CD14-positive monocyte (primary cell): ENCODE measurements at regions not wholly inside any gene's neighbourhood (a gene's known extent, or its start where the extent isn't known, plus 50 kb on each side); places are given as distances from the start of the nearest gene placed in this dataset.
A peak's percentile ranks its signal among the peaks of the same experiment; 100 is the strongest.

ENCODE experiments used
- DNase-seq, 3 donors: peaks; one replicate each; pipeline ENCODE4 v3.0.0-alpha.2; 2011 to 2022
- H2AFZ ChIP-seq: 2 replicates; pipeline ENCODE4 v1.6.0; 2012; ENCODE audit warnings: mild to moderate bottlenecking, low read depth, low read length, inconsistent platforms; ENCODE audit not compliant: insufficient read depth, poor library complexity, severe bottlenecking
- H3K27ac ChIP-seq, 2 donors: 1 replicate in 1 of 2; 2 replicates in 1 of 2; pipeline ENCODE4 v1.5.1; 2012 to 2013; ENCODE audit warnings: low read length in 2 of 2, control low read depth in 1 of 2, inconsistent platforms in 1 of 2, low read depth in 1 of 2, mild to moderate bottlenecking in 1 of 2
- H3K27me3 ChIP-seq, 2 donors: one replicate each; pipeline versions ENCODE4 v1.6.0 to v1.6.1; 2011 to 2013; ENCODE audit warnings: low read length in 2 of 2; ENCODE audit not compliant: control insufficient read depth in 2 of 2, insufficient read depth in 2 of 2
- H3K36me3 ChIP-seq, 2 donors: replicated peaks in 1 of 2; 1 replicate in 1 of 2; 2 replicates in 1 of 2; pipeline versions ENCODE4 v1.5.1 to v1.6.1; 2012 to 2013; ENCODE audit warnings: low read length in 2 of 2, control low read depth in 1 of 2, inconsistent platforms in 1 of 2, mild to moderate bottlenecking in 1 of 2; ENCODE audit not compliant: insufficient read depth in 2 of 2, control insufficient read depth in 1 of 2
- H3K4me1 ChIP-seq, 2 donors: 1 replicate in 1 of 2; 2 replicates in 1 of 2; pipeline versions ENCODE4 v1.5.1 to v1.6.1; 2012 to 2013; ENCODE audit warnings: low read length in 2 of 2, control low read depth in 1 of 2, inconsistent platforms in 1 of 2, mild to moderate bottlenecking in 1 of 2, moderate library complexity in 1 of 2; ENCODE audit not compliant: insufficient read depth in 2 of 2, control insufficient read depth in 1 of 2
- H3K4me2 ChIP-seq: replicated peaks from 2 replicates; pipeline ENCODE3; 2012; ENCODE audit warnings: low read length, moderate library complexity, mild to moderate bottlenecking; ENCODE audit not compliant: poor library complexity, severe bottlenecking; ENCODE audit errors: extremely low read depth
- H3K4me3 ChIP-seq, 3 experiments: fragments of 200-600 bp in 1 of 3; sonication (generic) in 1 of 3; replicated peaks in 1 of 3; 1 replicate in 2 of 3; 2 replicates in 1 of 3; pipeline ENCODE4 v1.5.1; 2011 to 2013; ENCODE audit warnings: low read length in 3 of 3, mild to moderate bottlenecking in 3 of 3, control low read depth in 2 of 3, low read depth in 2 of 3, inconsistent platforms in 1 of 3, moderate library complexity in 1 of 3
- H3K79me2 ChIP-seq: 2 replicates; pipeline ENCODE4 v1.6.0; 2012; ENCODE audit warnings: mild to moderate bottlenecking, control low read depth, inconsistent platforms, low read length, moderate library complexity; ENCODE audit not compliant: insufficient read depth
- H3K9ac ChIP-seq: 2 replicates; pipeline ENCODE4 v1.6.0; 2017; ENCODE audit warnings: low read length, mild to moderate bottlenecking; ENCODE audit not compliant: insufficient read depth, poor library complexity, severe bottlenecking
- H3K9me3 ChIP-seq, 2 donors: replicated peaks in 1 of 2; 1 replicate in 1 of 2; 2 replicates in 1 of 2; pipeline versions ENCODE4 v1.5.1 to v1.6.1; 2012 to 2013; ENCODE audit warnings: low read length in 2 of 2, control low read depth in 1 of 2; ENCODE audit not compliant: control insufficient read depth in 1 of 2, insufficient read depth in 1 of 2
- H4K20me1 ChIP-seq: 2 replicates; pipeline ENCODE4 v1.6.0; 2012; ENCODE audit warnings: mild to moderate bottlenecking, low read length, control low read depth, moderate library complexity; ENCODE audit not compliant: insufficient read depth
- H3K27ac Mint-ChIP-seq, 7 donors: one replicate each; pipeline ENCODE4 v1.8.0; 2020; ENCODE audit warnings: mild to moderate bottlenecking in 7 of 7, mixed read lengths in 7 of 7, moderate library complexity in 6 of 7, inconsistent platforms in 2 of 7
- H3K27me3 Mint-ChIP-seq, 3 donors: one replicate each; pipeline ENCODE4 v1.8.0; 2021 to 2022; ENCODE audit warnings: low read depth in 3 of 3, mild to moderate bottlenecking in 3 of 3, mixed read lengths in 3 of 3, moderate library complexity in 3 of 3, inconsistent platforms in 1 of 3
- H3K36me3 Mint-ChIP-seq, 2 donors: one replicate each; pipeline ENCODE4 v1.8.0; 2020; ENCODE audit warnings: mixed read lengths in 2 of 2, inconsistent platforms in 1 of 2, mild to moderate bottlenecking in 1 of 2
- H3K4me1 Mint-ChIP-seq: one replicate; pipeline ENCODE4 v1.8.0; 2020; ENCODE audit warnings: mild to moderate bottlenecking, mixed read lengths
- H3K4me3 Mint-ChIP-seq, 2 donors: one replicate each; pipeline ENCODE4 v1.8.0; 2020; ENCODE audit warnings: mild to moderate bottlenecking in 2 of 2, mixed read lengths in 2 of 2, moderate library complexity in 1 of 2
- H3K9me3 Mint-ChIP-seq, 7 donors: one replicate each; pipeline ENCODE4 v1.8.0; 2020 to 2022; ENCODE audit warnings: mixed read lengths in 7 of 7, mild to moderate bottlenecking in 6 of 7, moderate library complexity in 6 of 7, inconsistent platforms in 2 of 7
- CTCF ChIP-seq: fragments of 200-600 bp; IDR thresholded peaks from one replicate; pipeline ENCODE4 v1.8.0; 2022; ENCODE audit warnings: antibody characterized with exemption, mild to moderate bottlenecking
- WGBS: methylation state at CpG from one replicate; pipeline ENCODE4 v1.1.5; 2013; ENCODE audit warnings: missing lambda C conversion rate; ENCODE audit not compliant: insufficient coverage; 5-methylcytosine and 5-hydroxymethylcytosine counted together
- intact Hi-C, 2 donors: fragments of 100-400 bp; cut with micrococcal nuclease; formaldehyde crosslinking; loops; one replicate each; pipeline versions ENCODE4 v1.15.0 to v1.15.1; 2023

- no peak for TF ChIP-seq CTCF
- intact Hi-C loops: no loop called here
These were observed 517.2 kb downstream of the NR4A2 start for GRCh38 chr2:155815275-155815674.

GRCh38 chr2:155810411-155810810 lies 522.1 kb downstream of the NR4A2 start:
- WGBS: no CpG with 5 or more reads among the region's 1 CpG
- Mint-ChIP-seq H3K27me3 (peaks cover 0 to 2% (median 0%) of the 10 kb centered on the region in 3 donors), H3K27ac (no peak overlapping the region), H3K4me1 (no peaks in the 10 kb centered on the region), H3K9me3 (no peaks in the 10 kb centered on the region), H3K36me3 (no peaks in the 10 kb centered on the region), H3K4me3 (no peak overlapping the region)
- H3K27ac ChIP-seq: no peak overlapping the region
- no peaks in the 10 kb centered on the region for H3K9me3 ChIP-seq
- H3K4me2 ChIP-seq: no peak overlapping the region
- H4K20me1 ChIP-seq: no peaks in the 10 kb centered on the region
- H3K79me2 ChIP-seq: no peaks in the 10 kb centered on the region
- intact Hi-C loops: no loop called here
- no peak for TF ChIP-seq CTCF
- no peak overlapping the region for H3K9ac ChIP-seq
- no peaks in the 10 kb centered on the region for H3K36me3 ChIP-seq
- no peaks in the 10 kb centered on the region for H3K4me1 ChIP-seq
- H3K27me3 ChIP-seq: no peaks in the 10 kb centered on the region
- no peak overlapping the region for H3K4me3 ChIP-seq
- H2AFZ ChIP-seq: no peak overlapping the region
- DNase-seq: no peak

More at GRCh38 chr2:155815275-155815674, 517.2 kb downstream of the NR4A2 start:
- Histone ChIP-seq H3K36me3 (no peaks in the 10 kb centered on the region), H3K4me2 (no peak overlapping the region), H3K4me1 (no peaks in the 10 kb centered on the region), H3K79me2 (no peaks in the 10 kb centered on the region), H3K4me3 (no peak overlapping the region), H3K9ac (no peak overlapping the region), H3K27ac (no peak overlapping the region), H3K9me3 (peaks cover 0 to 9% of the 10 kb centered on the region in 2 donors), H3K27me3 (no peaks in the 10 kb centered on the region), H2AFZ (no peak overlapping the region), H4K20me1 (no peaks in the 10 kb centered on the region)
- no peak for DNase-seq
- Mint-ChIP-seq H3K27me3 (peaks cover 0 to 2% (median 2%) of the 10 kb centered on the region in 3 donors), H3K27ac (peak overlapping the region in 2 of 7 donors; percentile 15 to 26), H3K4me3 (no peak overlapping the region), H3K4me1 (no peaks in the 10 kb centered on the region), H3K9me3 (peaks cover 0 to 4% (median 4%) of the 10 kb centered on the region in 7 donors), H3K36me3 (no peaks in the 10 kb centered on the region)
- 100% methylated on average over 1 of the region's 1 CpG for WGBS
